ENCODE measurements at regions not wholly inside any gene's neighbourhood (a gene's known extent, or its start where the extent isn't known, plus 50 kb on each side); places are given as distances from the start of the nearest gene placed in this dataset.
"Not testable (repeated sequence)": the region's sequence is repeated elsewhere in the genome, so short reads cannot be mapped to it uniquely, and the experiment has no call there.

GRCh38 chr1:149212946-149213345, 109.6 kb upstream of the NBPF9 start:
- H3K4me3 ChIP-seq; H3K27me3 ChIP-seq; H3K27ac ChIP-seq; H3K36me3 ChIP-seq; DNase-seq; intact Hi-C loops (cut with DNase I); H3K9me3 ChIP-seq; H3K4me1 ChIP-seq: not testable (repeated sequence)
- 13 to 39% methylated on average over 1 of the region's 3 CpGs for WGBS, 2 donors

GRCh38 chr1:149213673-149214072, 110.3 kb upstream of the NBPF9 start:
- no CpG with 5 or more reads among the region's 2 CpGs for WGBS, 2 donors
- H3K9me3 ChIP-seq; H3K36me3 ChIP-seq; intact Hi-C loops (cut with DNase I); H3K4me3 ChIP-seq; H3K4me1 ChIP-seq; DNase-seq; H3K27ac ChIP-seq; H3K27me3 ChIP-seq: not testable (repeated sequence)

- DNase-seq; H3K36me3 ChIP-seq; H3K27ac ChIP-seq; intact Hi-C loops (cut with DNase I); H3K9me3 ChIP-seq; H3K4me1 ChIP-seq; H3K4me3 ChIP-seq; H3K27me3 ChIP-seq: not testable (repeated sequence)
- WGBS, 2 donors: 94 to 100% methylated on average over 1 of the region's 7 CpGs
These were observed 115.0 kb upstream of the NBPF9 start for GRCh38 chr1:149218080-149218988.

GRCh38 chr1:149219539-149219938, 116.2 kb upstream of the NBPF9 start:
- WGBS, 2 donors: no CpG with 5 or more reads among the region's 3 CpGs
- H3K27ac ChIP-seq; H3K4me3 ChIP-seq; intact Hi-C loops (cut with DNase I); H3K27me3 ChIP-seq; H3K9me3 ChIP-seq; H3K4me1 ChIP-seq; DNase-seq; H3K36me3 ChIP-seq: not testable (repeated sequence)

GRCh38 chr1:149220463-149221074, 117.2 kb upstream of the NBPF9 start:
- intact Hi-C loops (cut with DNase I); H3K9me3 ChIP-seq; H3K27me3 ChIP-seq; H3K4me1 ChIP-seq; H3K27ac ChIP-seq; DNase-seq; H3K4me3 ChIP-seq; H3K36me3 ChIP-seq: not testable (repeated sequence)
- WGBS, 2 donors: no CpG with 5 or more reads among the region's 4 CpGs

- H3K27ac ChIP-seq: peak overlapping the region; percentile 55 to 74 (median 70)
- H3K4me3 ChIP-seq; DNase-seq; intact Hi-C loops (cut with DNase I); H3K36me3 ChIP-seq; H3K9me3 ChIP-seq; H3K27me3 ChIP-seq; H3K4me1 ChIP-seq: not testable (repeated sequence)
- 64 to 90% methylated on average over 2 to 3 of the region's 7 CpGs for WGBS, 2 donors
These were observed 124.7 kb upstream of the NBPF9 start for GRCh38 chr1:149227933-149228665.

GRCh38 chr1:149228672-149229585, 125.6 kb upstream of the NBPF9 start:
- H3K27ac ChIP-seq: peak overlapping the region; percentile 51 to 74 (median 64)
- no CpG with 5 or more reads among the region's 9 CpGs for WGBS, 2 donors
- DNase-seq; intact Hi-C loops (cut with DNase I); H3K36me3 ChIP-seq; H3K9me3 ChIP-seq; H3K27me3 ChIP-seq; H3K4me3 ChIP-seq; H3K4me1 ChIP-seq: not testable (repeated sequence)

GRCh38 chr1:149229813-149230212, 126.5 kb upstream of the NBPF9 start:
- H3K27ac ChIP-seq: peak overlapping the region in 3 of 4 donors; percentile 50 to 68 (median 59)
- H3K4me1 ChIP-seq; H3K9me3 ChIP-seq; H3K4me3 ChIP-seq; intact Hi-C loops (cut with DNase I); H3K27me3 ChIP-seq; H3K36me3 ChIP-seq: not testable (repeated sequence)
- peak; percentile 46 for DNase-seq
- WGBS, 2 donors: 42 to 60% methylated on average over 3 of the region's 5 CpGs

- H3K27me3 ChIP-seq; H3K9me3 ChIP-seq; intact Hi-C loops (cut with DNase I); H3K36me3 ChIP-seq; DNase-seq; H3K27ac ChIP-seq; H3K4me3 ChIP-seq; H3K4me1 ChIP-seq: not testable (repeated sequence)
- no CpG with 5 or more reads among the region's 5 CpGs for WGBS, 2 donors
These were observed 131.9 kb upstream of the NBPF9 start for GRCh38 chr1:149234926-149235914.

GRCh38 chr1:149237515-149237914, 134.2 kb upstream of the NBPF9 start:
- H3K4me1 ChIP-seq; H3K9me3 ChIP-seq; DNase-seq; H3K27ac ChIP-seq; H3K4me3 ChIP-seq; H3K27me3 ChIP-seq; H3K36me3 ChIP-seq; intact Hi-C loops (cut with DNase I): not testable (repeated sequence)
- 95 to 100% methylated on average over 2 of the region's 4 CpGs for WGBS, 2 donors

- intact Hi-C loops (cut with DNase I); H3K4me1 ChIP-seq; H3K27me3 ChIP-seq; DNase-seq; H3K9me3 ChIP-seq; H3K4me3 ChIP-seq; H3K27ac ChIP-seq; H3K36me3 ChIP-seq: not testable (repeated sequence)
- WGBS, 2 donors: no CpG with 5 or more reads among the region's 15 CpGs
These were observed 136.7 kb upstream of the NBPF9 start for GRCh38 chr1:149239897-149240508.
